ENCODE measurements at regions not wholly inside any gene's neighbourhood (a gene's known extent, or its start where the extent isn't known, plus 50 kb on each side); places are given as distances from the start of the nearest gene placed in this dataset.
"Not testable (repeated sequence)": the region's sequence is repeated elsewhere in the genome, so short reads cannot be mapped to it uniquely, and the experiment has no call there.

DNA sequence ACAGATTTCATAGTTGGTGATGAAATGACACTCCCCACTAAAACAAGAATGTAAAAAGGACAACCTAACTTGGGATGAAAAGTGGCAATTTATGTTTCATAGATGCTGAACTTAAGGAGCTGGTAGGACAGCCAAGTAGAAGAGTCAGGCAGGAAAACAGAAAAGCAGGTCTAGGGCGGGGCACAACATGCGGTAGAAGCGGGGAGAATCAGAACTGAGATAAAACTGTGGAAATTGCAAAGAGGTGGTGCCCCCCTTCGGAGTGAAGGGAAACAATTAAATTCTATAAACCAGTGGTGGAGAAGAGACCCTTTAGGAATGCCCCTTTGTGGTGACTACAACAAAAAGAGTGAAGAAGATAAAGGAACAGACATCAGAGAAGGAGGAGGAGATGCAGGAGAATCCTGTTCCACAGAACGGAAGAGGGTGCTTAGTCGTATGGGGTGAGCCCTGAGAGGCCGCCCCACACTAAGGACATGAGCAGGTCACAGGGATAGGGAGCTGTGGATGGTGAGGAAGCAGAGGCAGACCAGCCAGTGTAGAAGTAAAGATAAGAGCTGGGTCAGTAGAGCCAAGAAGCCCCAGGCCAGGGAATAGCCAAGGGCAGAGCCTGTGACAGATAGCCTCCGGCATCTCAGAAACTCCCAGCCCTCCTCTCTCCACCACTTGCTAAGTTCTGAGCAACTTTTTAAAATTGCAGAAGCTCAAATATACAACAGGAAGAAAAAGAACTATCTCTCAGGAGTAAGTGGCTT, 100.3 kb upstream of the DOCK9 start:
- DNase-seq = no peak

DNA sequence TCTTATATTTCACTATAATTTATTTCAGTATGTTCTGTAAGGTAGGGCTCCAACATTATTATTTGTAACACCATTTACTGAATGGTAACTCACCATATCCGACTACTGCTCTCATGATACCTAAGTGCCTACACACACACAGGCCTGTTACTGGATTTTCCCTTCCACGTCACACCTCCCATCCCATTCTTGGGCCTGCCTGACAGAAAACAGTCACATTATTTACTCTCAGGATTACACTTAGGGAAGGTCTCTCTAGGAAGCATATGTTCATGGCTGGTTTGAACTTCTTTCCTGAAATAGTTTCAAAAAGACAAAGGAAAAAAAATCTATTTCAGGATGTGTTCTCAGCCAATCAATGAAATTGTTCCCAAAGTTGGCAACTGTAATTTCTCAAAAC, 102.3 kb upstream of the DOCK9 start:
- DNase-seq = no peak

DNA sequence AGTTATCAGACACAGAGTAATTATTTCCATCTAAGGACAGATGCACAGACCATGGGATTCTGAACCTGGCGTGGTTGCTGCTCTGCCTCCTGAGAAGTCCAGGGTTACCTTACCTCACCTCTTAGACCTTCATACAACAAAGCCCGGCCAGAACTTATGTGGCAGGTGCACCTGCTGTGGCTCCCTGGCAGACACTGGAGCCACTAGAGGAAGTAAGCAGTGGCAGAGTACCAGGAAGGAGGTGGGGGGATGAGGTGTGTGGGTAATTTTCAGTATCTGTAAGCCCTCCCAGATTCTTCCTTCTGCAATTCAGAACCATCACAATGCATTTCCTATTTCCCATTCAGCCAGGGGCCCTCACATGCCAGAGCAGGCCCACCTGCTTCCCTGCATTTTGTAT, 106.1 kb upstream of the DOCK9 start:
- no peak for DNase-seq

DNA sequence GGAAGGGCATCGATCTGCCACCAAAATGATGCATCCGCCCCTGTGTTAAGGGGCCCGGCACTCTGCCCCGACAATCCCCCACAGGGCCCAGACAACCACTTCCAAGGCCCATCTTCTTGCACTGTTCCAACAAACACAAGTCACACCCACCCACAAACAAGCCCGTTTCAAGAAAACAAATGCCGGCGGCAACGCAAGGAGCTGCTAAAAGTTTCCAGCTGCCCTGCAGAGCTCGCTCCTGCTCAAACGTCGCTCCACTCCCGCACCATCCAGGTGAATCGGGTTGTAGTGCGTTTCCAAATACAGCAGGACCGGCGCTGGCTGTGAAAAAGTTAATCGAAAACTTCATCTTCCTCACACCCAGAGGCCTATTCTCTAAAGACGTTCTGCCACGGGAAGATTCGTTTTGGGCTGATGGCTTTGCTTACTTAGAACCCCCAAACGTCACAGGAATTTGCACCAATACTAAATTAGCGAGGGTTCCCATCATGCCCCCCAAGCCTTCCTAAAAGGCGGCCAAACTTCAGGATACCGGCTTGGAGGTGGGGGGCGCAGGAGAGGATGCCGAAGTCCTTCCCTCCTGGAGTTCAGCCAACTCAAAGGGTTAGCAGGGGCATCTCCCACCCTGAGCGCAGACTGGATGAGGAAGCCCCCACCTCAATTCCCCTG, 107.4 kb upstream of the DOCK9 start:
- DNase-seq = no peak

DNA sequence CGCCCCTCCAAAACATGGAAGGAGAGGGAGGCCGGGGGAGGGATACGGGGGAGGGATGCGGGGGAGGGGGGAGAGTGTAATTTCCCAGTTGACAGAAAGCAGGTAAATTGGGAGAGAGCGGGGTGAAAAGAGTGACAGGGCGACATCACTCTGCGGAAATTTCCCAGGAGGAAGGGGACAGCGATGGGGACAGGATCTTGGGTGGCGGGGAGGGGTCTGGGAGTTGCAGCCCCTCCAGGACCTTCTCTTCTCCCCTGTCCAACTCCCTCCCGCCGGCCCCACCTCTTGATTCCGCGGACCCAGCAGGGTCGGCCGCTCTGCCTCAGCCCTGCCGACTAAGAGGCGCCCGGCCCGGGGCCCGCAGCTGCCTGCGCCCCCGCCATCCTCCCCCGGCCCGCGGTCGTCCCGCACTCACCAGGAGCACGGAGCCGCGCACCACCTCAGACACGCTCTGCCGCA, 108.0 kb upstream of the DOCK9 start:
- no peak for DNase-seq

DNA sequence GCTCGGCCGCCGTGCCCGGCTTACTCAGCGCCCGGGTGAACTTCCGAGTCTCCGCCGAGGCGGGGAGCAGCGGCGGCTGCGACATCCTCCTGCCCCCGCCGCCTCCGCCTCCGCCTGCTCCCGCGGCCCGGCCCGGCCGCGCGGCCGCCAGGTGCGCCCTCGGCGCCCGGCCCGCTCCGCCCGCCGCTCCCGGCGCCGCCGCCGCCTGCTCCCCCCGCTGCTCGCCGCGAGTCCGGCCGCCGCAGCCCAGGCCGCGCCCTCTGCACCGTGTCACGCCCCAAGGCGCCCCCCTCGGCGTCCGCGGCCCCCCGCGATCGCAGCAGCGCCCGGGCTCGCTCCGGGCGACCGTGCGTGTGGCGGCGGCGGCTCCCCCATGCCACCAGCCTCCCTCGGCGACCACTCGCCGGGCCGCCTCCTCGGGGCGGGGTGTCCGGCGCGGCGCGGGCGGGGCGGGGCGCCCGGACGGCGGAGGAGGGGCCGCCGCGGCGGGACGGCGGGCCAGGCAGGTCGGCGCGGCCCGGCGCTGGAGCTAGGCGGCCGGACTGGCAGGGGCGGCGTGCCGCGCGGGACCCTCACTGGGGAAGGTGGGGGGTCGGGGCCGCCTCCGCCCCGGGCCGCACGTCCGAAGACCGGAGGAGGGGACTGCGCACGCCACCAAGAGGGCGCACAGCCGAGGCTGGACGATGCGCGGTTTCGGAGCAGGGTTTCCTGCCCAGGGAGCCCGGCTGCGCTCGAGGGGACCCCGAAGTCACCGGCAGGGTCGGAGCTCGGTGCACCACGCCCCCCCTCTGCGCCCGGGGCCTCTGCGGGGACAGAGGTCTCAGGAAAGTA, 108.6 kb upstream of the DOCK9 start:
- peak; percentile 29 to 70 for DNase-seq

DNA sequence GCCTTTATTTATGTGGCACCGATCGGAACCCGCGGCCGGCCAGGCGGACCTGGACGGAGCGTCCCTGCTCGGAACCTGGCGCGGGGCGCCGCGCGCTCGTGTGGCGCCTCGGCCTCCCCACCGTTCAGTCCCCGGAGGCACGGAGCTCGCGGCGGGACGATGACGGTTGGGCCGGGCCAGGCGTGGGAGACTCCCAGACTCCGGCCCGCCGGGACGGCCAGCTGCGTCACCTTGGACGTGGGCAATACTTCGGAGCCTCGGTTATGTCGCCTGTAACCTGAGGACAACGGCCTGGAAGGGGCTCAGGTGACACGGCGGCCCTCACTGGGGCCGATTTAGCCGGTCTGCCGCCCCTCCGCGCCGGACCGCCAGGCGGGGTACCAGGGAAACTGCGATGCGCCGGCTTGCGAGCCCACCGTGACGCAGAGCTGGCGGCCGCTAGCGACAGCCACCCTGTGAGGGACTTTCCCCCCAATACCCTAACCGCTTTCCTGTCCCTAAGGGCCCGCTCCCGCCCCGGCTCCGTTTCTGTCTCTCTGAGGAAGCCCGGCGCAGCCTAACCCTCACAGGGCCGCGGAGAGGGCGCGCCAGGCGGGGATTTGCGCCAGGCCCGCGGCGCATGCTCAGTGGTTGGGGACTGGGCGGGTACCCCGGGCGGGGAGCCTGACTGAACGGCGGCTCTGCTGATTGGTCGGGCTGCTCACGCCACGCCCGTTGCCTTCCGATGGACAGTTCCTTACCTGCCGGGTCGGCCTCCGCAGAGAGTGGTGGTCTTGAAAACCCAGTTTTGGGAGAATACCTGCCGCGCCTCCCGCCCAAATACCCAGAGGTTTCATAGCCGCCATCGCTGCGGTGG, 109.5 kb upstream of the DOCK9 start:
- peak; percentile 80 to 92 for DNase-seq

DNA sequence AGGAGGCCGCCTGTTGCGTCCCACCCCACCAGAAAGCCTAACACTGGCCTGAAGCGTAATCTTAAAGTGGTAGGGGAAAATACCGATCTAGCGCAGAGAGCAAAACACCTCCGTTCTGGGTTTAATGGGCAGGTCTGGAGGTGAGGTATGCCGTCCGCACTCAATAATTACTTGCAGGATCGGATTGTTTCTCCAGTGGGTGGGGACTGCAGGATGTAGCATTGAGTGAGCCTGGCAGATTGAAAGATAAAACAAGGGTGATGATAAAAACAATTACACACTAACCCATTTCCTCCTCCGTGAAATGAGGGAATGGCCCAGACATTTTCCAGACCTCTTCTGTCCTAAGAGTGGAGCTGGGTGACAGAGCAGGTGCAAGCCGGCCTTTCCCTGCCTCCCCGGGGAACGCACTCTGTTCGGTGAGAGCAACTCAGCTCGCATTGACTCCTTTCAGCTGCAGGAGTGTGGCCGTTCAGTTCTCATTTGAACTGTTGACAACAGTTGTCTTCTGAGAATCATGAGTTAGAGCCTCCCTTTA, 110.2 kb upstream of the DOCK9 start:
- DNase-seq = peak in 1 of 2 experiments; percentile 43

DNA sequence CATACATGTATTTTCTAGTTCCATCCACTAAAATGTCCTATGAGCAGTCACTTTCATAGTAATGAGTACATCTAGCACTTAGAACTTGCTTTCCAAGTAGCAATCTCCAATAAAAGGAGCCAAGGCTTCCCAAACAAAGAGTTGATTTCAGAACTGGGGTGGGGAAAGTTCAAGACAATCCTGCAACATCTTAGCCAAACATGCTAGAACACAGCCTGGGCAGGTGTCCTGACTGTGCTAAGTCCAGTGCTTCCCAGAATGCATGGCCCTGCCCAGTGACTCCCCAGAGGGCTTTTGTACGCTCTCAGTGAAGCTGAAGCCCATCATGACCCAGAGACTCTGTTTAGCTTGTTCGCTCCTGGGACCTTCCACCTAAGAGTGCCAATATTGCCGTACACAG, 106.7 kb upstream of the UBAC2 start:
- DNase-seq = no peak

DNA sequence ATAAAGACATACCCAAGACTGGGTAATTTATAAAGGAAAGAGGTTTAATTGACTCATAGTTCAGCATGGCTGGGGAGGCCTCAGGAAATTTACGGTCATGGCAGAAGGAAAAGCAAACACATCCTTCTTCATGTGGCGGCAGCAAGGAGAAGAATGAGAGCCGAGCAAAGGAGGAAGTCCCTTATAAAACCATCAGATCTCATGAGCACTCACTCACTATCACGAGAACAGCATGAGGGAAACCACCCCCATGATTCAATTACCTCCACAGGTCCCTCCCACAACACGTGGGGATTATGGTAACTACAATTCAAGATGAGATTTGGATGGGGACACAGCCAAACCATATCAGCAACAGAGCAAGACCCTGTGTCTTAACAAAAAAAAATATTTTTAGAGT, 98.8 kb upstream of the UBAC2 start:
- DNase-seq = not testable (repeated sequence)

DNA sequence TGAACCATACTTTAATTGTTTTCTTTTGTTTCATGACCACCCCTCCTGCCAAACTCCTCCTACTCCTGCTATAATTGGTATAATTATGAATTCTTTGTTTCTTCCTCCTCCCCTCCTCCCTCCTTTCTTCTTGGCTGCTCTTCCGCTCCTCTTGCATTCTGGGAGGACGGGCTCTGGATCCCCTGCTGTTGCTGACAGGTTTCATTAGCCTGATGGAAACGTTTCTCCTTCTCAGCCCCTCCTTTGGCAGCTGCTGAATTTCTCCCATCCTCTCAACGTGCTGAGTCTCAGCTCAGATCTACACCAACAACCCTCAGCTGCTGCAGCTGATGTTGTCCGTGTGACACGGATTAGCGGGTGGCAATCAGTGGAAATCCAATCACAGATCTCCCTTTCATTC, 97.1 kb upstream of the UBAC2 start:
- no peak for DNase-seq

DNA sequence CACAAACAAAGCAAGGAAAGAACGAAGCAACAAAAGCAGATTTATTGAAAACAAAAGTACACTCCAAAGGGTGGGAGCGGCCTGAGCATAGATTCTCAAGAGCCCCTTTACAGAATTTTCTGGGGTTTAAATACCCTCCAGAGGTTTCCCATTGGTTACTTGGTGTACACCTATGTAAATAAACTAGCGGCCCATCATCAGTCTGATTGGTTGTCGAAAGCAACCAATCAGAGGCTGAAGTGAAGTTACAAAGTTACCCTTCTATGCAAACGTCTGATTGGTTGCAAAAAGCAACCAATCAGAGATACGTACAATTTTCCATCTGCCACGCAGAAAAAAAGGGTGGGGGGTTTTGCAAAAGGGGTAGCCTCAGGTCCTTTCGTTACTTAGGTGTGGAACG, 96.3 kb upstream of the UBAC2 start:
- DNase-seq = no peak

DNA sequence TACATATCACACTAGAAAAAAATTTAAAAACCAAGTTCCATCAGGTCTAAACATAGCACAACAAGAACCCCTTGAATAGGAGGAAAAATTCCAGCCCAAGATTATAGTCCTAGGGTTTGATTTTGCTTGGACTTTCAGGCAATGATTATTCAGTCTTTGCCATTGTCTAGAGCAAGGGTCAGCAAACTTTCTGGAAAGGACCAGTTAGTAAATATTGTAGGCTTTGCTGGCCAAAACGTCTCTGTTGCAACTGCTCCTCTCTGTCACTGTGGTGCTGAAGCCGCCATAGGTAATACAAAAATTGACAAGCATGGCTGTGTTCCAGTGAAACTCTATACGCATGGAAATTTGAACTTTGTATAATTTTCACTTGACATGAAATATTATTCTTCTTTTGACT, 95.5 kb upstream of the UBAC2 start:
- DNase-seq = no peak

DNA sequence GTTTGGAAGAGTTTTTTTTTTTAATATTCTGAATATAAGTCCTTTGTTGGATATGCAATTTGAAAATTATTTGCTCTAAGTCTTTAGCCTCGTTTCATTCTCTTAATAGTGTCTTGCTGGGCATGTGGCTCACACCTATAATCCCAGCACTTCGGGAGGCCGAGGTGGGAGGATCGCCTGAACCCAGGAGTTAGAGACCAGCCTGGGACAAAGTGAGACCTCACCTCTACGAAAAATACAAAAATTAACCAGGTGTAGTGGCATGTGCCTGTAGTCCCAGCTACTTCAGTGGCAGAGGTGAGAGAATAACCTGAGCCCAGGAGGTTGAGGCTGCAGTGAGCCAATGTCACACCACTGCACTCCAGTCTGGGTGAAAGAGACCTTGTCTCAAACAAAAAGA, 87.3 kb upstream of the UBAC2 start:
- no peak for DNase-seq

DNA sequence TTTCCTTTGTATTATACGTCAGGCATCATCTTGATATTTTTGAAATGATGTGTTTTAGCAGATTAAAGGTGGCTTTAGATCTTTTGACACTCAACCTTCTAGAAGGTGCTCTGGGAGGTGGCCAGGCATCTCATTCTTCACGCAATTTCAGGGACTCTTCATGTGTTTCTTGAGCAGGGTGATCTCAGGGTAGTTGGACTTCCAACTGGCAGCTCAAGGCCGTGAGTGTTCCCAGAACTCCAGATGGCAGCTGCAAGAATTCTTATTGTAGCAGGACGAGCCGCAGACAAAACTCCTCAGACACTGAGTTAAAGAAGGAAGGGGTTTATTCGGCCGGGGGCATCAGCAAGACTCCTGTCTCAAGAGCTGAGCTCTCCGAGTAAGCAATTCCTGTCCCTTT, 82.5 kb upstream of the UBAC2 start:
- DNase-seq = no peak

DNA sequence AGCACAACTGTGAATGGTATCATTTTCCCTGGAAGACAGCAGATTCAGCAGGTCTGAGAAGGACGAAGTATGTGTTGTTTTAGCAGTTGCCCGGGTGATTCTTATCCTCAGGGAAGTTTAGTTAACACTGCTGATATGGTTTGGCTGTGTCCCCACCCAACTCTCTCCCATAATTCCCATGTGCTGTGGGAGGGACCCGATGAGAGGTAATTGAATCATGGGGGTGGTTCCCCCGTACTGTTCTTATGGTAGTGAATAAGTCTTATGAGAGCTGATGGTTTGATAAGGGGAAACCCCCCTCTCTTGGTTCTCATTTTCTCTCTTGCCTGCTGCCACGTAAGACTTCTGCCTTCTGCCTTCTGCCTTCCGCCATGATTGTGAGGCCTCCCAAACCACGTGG, 81.0 kb upstream of the UBAC2 start:
- no peak for DNase-seq

DNA sequence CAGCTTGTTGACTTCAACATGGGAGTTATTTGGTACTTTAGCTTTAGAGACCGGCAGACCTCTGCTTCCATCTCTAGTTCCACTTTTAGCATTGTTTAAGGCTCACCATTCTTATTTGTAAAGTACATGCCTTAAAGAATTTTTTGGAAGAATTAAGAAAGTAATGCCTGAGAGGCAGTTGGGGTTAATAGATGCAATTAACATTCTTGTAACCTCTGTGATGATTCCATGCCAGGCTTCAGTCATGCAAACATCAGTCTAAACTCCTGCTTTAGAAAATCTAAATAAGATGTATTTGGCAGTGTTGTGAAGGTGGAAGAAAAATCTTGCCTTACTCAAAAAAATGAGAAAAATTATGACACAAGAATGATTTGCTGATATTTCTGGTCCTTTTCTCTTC, 79.9 kb upstream of the UBAC2 start:
- no peak for DNase-seq

DNA sequence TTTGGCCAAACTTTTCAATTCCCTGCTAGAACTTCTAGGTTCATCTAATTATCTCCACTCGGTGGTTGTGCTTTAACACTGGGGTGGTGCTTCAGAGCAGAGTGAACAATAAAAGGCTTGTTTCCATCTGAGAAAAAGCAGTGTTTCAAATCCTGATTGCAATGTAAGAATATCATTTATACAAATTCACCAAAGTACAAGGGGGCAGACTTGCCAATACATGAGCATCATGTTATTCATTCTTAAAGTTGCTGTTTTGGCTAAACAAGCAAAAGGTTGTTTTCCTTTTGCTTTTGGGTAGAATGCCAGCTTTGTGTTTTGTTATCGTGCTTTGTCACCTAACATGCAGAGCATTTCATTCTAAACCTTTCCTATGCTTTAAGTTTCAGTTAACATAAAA, 78.5 kb upstream of the UBAC2 start:
- DNase-seq = no peak

DNA sequence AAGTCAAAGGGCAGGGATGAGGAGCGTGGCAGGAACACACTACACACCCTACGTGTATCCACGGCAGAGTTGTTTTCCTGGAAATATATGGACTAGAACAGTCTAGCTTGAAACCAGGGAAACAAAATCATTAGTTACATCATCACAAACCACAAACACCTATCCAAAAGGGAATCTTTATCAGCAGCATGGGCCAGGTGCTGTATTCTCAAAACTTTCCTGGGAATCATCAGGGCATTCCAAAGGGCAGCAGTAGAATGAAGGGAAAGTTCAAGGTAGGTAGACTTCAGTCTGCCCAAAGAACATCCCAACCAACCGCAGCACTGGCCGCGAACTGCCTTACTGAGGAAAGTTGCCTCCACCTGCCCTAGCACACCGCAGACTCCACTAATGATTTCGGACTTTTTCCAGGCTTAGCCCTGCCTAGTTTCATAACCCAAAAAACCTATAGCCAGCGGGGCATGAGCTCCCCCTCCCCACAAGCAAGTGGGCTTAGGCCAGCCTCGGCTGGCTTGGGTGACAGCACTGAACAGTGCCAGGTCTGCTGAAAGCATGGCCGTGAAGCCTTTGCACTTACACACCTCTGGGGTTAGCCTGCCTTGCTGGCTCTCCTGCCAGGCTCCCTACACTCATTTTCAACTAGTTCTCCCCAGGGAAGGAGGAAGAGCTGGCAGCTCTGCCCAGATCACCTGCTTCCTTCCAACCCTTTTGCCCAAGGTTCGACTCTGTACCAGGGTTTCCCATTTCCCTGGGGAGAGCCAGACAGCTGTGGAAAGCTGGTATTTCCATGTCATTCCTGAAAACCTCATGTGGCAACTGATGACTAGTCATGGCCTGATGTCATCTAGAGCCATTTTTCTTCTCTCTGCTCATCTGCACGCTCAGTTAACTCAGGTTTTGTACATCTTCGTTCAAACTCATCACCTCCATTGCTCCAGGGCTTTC, 77.3 kb upstream of the UBAC2 start:
- DNase-seq = no peak

DNA sequence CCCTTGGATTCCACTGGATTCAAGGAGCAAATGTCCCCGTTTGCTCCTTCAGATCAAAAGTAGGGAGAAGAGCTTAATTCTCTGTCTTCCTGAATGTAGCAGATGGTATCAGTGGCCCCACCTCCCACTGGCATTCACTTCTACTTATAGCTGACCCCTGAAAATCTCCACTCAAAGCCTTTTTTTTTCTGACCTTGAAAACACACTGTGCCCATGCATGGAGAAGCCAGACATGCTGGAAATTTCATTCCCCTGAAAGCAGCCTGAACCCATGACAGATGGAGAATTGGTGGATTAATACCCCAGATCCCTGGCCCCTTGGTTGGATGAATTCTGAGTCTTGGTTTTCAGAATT, 76.6 kb upstream of the UBAC2 start:
- DNase-seq = no peak

DNA sequence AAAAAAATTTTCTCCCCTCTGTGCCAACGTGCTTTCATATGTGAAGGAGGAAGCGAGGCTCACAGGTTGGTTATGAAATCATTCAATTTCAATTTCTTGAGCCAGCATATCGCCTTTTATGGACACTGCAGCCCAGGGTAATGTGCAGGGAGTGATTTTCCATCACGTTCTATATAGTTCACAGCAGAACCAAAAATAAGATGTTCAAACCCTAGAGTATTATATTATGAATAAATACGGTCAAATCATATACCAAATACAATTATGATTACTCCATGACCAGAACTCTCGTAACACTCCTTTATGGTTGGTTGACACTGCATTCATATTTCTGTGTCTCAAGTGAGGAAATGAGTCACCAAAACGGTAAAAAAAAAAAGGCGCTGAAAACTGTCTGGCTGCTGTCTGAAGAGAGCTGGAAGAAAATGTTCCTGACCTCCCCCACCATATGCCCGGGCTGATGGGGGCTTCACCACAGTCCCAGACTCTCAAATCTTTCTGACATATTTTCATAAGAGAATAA, 75.8 kb upstream of the UBAC2 start:
- no peak for DNase-seq

Measured in NCI-H1930 (cell line).